MCF 10A (cell line): ENCODE measurements at regions not wholly inside any gene's neighbourhood (a gene's known extent, or its start where the extent isn't known, plus 50 kb on each side); places are given as distances from the start of the nearest gene placed in this dataset.
A peak's percentile ranks its signal among the peaks of the same experiment; 100 is the strongest.
"Not testable (repeated sequence)": the region's sequence is repeated elsewhere in the genome, so short reads cannot be mapped to it uniquely, and the experiment has no call there.

Experiments used
- BruUV-seq: library from RNA; stranded (reverse); fragments of 400-500 nt; replicated peaks from 2 replicates; lab custom pipeline; 2021; lab: Mats Ljungman, UMichigan
- CTCF ChIA-PET: fragments of 300-600 bp; sonication (Branson Sonifier 250); formaldehyde crosslinking; extraction: SDS; loops from one replicate; lab custom pipeline; 2021; ENCODE audit warnings: antibody characterized with exemption, inconsistent platforms; lab: Yijun Ruan, JAX
- POLR2A ChIA-PET: fragments of 300-600, 350-650 bp; sonication (Branson Sonifier 250); formaldehyde crosslinking; extraction: SDS; loops from one replicate; lab custom pipeline; 2020; ENCODE audit warnings: antibody characterized with exemption, inconsistent platforms; lab: Yijun Ruan, JAX
- DNase-seq: peaks from one replicate; pipeline ENCODE4 v3.0.0-alpha.2; 2018; ENCODE audit not compliant: unreplicated experiment
- H3K27ac Mint-ChIP-seq: one replicate; pipeline ENCODE4 v1.8.0; 2022; ENCODE audit warnings: mild to moderate bottlenecking, low read depth, mixed read lengths; ENCODE audit not compliant: unreplicated experiment
- H3K27me3 Mint-ChIP-seq: one replicate; pipeline ENCODE4 v1.8.0; 2022; ENCODE audit warnings: mixed read lengths; ENCODE audit not compliant: insufficient read depth, unreplicated experiment
- H3K36me3 Mint-ChIP-seq: one replicate; pipeline ENCODE4 v1.8.0; 2022; ENCODE audit warnings: mild to moderate bottlenecking, moderate library complexity, mixed read lengths; ENCODE audit not compliant: insufficient read depth, unreplicated experiment
- H3K4me1 Mint-ChIP-seq: one replicate; pipeline ENCODE4 v1.8.0; 2022; ENCODE audit warnings: mixed read lengths; ENCODE audit not compliant: insufficient read depth, unreplicated experiment
- H3K4me3 Mint-ChIP-seq: one replicate; pipeline ENCODE4 v1.8.0; 2022; ENCODE audit warnings: mild to moderate bottlenecking, moderate library complexity, mixed read lengths; ENCODE audit not compliant: unreplicated experiment
- H3K9me3 Mint-ChIP-seq: one replicate; pipeline ENCODE4 v1.8.0; 2022; ENCODE audit warnings: mixed read lengths; ENCODE audit not compliant: unreplicated experiment
- intact Hi-C: fragments of 100-400 bp; cut with micrococcal nuclease; formaldehyde crosslinking; loops from 2 replicates; pipeline ENCODE4 v1.14.1; 2022
- TF ChIP-seq, protein P1 (sequence below): fragments of 200-600 bp; IDR thresholded peaks from one replicate; pipeline ENCODE4 v1.8.0; 2022; ENCODE audit warnings: antibody characterized with exemption, mild to moderate bottlenecking; ENCODE audit not compliant: unreplicated experiment

GRCh38 chrX:26557691-26558321, 341.8 kb downstream of the MAGEB5 start:
- Mint-ChIP-seq H3K36me3 (no peaks in the 10 kb centered on the region), H3K9me3 (peaks cover 7% of the 10 kb centered on the region), H3K27me3 (no peaks in the 10 kb centered on the region), H3K4me3 (no peak overlapping the region), H3K4me1 (no peaks in the 10 kb centered on the region), H3K27ac (no peak overlapping the region)
- BruUV-seq: no TSS peak
- intact Hi-C loops: no loop called here
- DNase-seq: no peak
- TF ChIP-seq, protein P1, sequence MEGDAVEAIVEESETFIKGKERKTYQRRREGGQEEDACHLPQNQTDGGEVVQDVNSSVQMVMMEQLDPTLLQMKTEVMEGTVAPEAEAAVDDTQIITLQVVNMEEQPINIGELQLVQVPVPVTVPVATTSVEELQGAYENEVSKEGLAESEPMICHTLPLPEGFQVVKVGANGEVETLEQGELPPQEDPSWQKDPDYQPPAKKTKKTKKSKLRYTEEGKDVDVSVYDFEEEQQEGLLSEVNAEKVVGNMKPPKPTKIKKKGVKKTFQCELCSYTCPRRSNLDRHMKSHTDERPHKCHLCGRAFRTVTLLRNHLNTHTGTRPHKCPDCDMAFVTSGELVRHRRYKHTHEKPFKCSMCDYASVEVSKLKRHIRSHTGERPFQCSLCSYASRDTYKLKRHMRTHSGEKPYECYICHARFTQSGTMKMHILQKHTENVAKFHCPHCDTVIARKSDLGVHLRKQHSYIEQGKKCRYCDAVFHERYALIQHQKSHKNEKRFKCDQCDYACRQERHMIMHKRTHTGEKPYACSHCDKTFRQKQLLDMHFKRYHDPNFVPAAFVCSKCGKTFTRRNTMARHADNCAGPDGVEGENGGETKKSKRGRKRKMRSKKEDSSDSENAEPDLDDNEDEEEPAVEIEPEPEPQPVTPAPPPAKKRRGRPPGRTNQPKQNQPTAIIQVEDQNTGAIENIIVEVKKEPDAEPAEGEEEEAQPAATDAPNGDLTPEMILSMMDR: no peak
- ChIA-PET POLR2A (no interaction called here), CTCF (no interaction called here)

DNA sequence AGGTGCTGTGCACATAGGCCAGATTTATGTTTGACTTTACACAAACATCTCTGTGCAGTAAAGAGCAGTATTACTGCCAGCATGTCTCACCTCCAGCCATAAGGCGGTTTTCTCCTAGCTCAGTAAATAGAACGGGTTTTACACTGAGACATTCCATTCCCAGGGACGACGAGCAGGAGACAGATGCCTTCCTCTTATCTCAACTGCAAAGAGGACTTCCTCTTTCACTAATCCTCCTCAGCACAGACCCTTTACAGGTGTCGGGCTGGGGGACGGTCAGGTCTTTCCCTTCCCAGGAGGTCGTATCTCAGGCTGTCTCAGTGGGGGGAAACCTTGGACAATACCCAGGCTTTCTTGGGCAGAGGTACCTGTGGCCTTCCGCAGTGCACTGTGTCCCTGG, 309.8 kb downstream of the MAGEB5 start:
- H3K4me1 Mint-ChIP-seq, intact Hi-C loops, POLR2A ChIA-PET, BruUV-seq, H3K27ac Mint-ChIP-seq, H3K36me3 Mint-ChIP-seq, H3K27me3 Mint-ChIP-seq, H3K4me3 Mint-ChIP-seq, DNase-seq: not testable (repeated sequence)
- peaks cover 13% of the 10 kb centered on the region for H3K9me3 Mint-ChIP-seq
- CTCF ChIA-PET: interaction anchor here (0.6 kb wide), 1 partner anchor 782 kb away, joined by 3 read pairs; no protein-coding TSS in a partner anchor

DNA sequence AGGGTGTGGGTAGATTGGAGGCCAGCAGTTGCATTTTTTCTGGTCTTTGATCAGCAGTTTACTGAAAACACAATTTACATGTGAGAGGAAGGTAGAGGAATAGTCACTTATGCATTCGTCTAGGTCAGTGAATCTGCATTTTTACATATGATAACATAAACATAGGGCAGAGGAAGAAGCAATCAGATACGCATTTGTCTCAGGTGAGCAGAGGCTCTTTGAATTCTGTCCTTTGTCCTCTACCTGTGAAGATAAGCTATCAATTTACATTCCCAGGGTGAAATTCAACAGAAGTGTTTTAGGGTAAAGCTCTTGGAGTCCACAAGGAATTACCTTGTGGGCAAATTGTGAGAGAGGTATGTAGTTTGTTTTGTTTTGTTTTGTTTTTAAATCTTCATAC, 306.5 kb downstream of the MAGEB5 start:
- H3K36me3 Mint-ChIP-seq: no peaks in the 10 kb centered on the region
- POLR2A ChIA-PET: no interaction called here
- no TSS peak for BruUV-seq
- CTCF ChIA-PET: no interaction called here
- intact Hi-C loops: no loop called here
- H3K4me3 Mint-ChIP-seq: no peak overlapping the region
- no peak for DNase-seq
- TF ChIP-seq, protein P1: no peak
- peaks cover 23% of the 10 kb centered on the region for H3K9me3 Mint-ChIP-seq
- H3K4me1 Mint-ChIP-seq: no peaks in the 10 kb centered on the region
- H3K27ac Mint-ChIP-seq: no peak overlapping the region
- no peaks in the 10 kb centered on the region for H3K27me3 Mint-ChIP-seq

DNA sequence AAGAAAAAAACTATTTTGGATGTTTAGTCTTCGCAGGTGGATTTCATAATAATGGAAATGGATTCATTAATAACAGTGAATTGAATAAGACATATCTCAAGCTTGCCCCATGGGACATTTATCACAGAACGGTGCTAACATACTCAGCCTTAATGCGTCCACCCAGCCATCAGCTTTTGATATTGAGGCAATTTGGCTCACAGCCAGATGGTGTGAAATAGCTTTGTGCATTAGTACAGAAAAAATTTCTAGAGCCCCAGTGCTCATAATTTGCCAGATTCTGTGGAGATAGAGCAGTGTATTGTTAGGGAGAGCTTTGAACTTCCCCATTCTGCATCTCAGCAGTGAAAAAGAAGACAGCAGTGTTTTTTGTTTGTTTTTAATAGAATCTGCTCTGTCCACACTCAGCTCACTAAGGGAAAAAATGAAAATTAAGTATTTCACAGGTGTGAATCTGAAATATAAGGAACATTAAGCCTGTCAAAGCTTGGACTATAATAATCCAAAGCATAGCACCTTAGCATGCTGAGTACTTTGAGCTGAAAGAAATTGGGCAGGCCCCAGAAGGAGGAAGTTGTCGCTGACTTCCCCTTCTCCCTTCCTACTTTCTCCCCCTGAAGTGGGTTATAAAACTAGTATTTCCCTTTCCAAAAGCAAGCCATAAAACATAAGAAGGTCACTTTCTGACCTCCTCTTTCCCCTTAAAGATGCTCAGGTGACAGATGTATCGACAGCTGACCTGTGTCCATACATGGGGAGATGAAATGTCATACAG, 295.8 kb downstream of the MAGEB5 start:
- H3K9me3 Mint-ChIP-seq: no peaks in the 10 kb centered on the region
- H3K4me1 Mint-ChIP-seq: no peaks in the 10 kb centered on the region
- TF ChIP-seq, protein P1: no peak
- intact Hi-C loops: no loop called here
- CTCF ChIA-PET: interaction anchor here (0.6 kb wide), 1 partner anchor 55 kb away, joined by 3 read pairs; no protein-coding TSS in a partner anchor
- H3K36me3 Mint-ChIP-seq: no peaks in the 10 kb centered on the region
- POLR2A ChIA-PET: no interaction called here
- no TSS peak for BruUV-seq
- H3K27ac Mint-ChIP-seq: no peak overlapping the region
- DNase-seq: peak; percentile 5
- no peak overlapping the region for H3K4me3 Mint-ChIP-seq
- no peaks in the 10 kb centered on the region for H3K27me3 Mint-ChIP-seq
